ENCODE measurements at regions not wholly inside any gene's neighbourhood (a gene's known extent, or its start where the extent isn't known, plus 50 kb on each side); places are given as distances from the start of the nearest gene placed in this dataset.

DNA sequence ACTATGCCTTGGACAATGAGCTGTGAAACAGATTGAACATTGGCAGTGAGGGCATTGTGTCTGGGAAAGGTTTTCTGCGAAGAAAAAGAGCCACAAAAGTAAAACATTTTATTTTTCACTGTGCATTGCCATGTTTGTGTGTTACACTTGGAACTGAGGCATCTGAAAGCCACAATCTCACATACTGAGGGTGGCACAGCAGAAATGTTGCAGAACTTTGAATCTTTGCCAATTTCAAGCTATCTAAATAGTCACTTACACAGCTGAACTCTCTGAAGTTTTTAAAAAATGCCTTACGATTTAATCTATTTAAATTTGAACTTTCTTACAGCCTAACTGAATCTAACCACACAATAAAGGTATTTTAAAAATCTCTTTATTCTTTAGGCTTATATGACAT lies 154.1 kb upstream of the GRM7 start:
- H3K27ac Mint-ChIP-seq: no peak overlapping the region
- Histone ChIP-seq H3K4me2 (replicated peaks; ENCODE audit: extremely low read depth, low read length, poor library complexity, severe bottlenecking) (no peak overlapping the region), H4K20me1 (ENCODE audit: insufficient read depth, low read length) (no peaks in the 10 kb centered on the region), H2AFZ (ENCODE audit: insufficient read depth, low read depth, low read length, poor library complexity, severe bottlenecking) (no peak overlapping the region), H3K9me3 (replicated peaks in 1 of 2; ENCODE audit: control insufficient read depth in 1 of 2, insufficient read depth in 1 of 2, low read length in 2 of 2) (no peaks in the 10 kb centered on the region), H3K36me3 (replicated peaks in 1 of 2; ENCODE audit: control insufficient read depth in 1 of 2, insufficient read depth in 2 of 2, low read length in 2 of 2) (no peaks in the 10 kb centered on the region), H3K79me2 (ENCODE audit: insufficient read depth, low read length) (no peaks in the 10 kb centered on the region), H3K27ac (ENCODE audit: low read depth in 1 of 2, low read length in 2 of 2) (no peak overlapping the region), H3K27me3 (ENCODE audit: control insufficient read depth in 2 of 2, insufficient read depth in 2 of 2, low read length in 2 of 2) (no peaks in the 10 kb centered on the region), H3K4me3 (replicated peaks in 1 of 3; ENCODE audit: low read depth in 2 of 3, low read length in 3 of 3) (no peak overlapping the region), H3K4me1 (ENCODE audit: control insufficient read depth in 1 of 2, insufficient read depth in 2 of 2, low read length in 2 of 2) (no peaks in the 10 kb centered on the region), H3K9ac (ENCODE audit: insufficient read depth, low read length, poor library complexity, severe bottlenecking) (no peak overlapping the region)
- no peak for DNase-seq
- H3K27me3 Mint-ChIP-seq (ENCODE audit: low read depth in 3 of 3): no peaks in the 10 kb centered on the region
- H3K9me3 Mint-ChIP-seq: peaks cover 0 to 9% (median 4%) of the 10 kb centered on the region in 7 donors
- intact Hi-C loops (cut with micrococcal nuclease): no loop called here
- no peak overlapping the region for H3K4me3 Mint-ChIP-seq
- H3K4me1 Mint-ChIP-seq: no peaks in the 10 kb centered on the region
- WGBS (ENCODE audit: insufficient coverage): no CpG with 5 or more reads among the region's 2 CpGs
- H3K36me3 Mint-ChIP-seq: no peaks in the 10 kb centered on the region
- TF ChIP-seq, protein P1, sequence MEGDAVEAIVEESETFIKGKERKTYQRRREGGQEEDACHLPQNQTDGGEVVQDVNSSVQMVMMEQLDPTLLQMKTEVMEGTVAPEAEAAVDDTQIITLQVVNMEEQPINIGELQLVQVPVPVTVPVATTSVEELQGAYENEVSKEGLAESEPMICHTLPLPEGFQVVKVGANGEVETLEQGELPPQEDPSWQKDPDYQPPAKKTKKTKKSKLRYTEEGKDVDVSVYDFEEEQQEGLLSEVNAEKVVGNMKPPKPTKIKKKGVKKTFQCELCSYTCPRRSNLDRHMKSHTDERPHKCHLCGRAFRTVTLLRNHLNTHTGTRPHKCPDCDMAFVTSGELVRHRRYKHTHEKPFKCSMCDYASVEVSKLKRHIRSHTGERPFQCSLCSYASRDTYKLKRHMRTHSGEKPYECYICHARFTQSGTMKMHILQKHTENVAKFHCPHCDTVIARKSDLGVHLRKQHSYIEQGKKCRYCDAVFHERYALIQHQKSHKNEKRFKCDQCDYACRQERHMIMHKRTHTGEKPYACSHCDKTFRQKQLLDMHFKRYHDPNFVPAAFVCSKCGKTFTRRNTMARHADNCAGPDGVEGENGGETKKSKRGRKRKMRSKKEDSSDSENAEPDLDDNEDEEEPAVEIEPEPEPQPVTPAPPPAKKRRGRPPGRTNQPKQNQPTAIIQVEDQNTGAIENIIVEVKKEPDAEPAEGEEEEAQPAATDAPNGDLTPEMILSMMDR (IDR thresholded peaks at IDR 0.05): no peak

DNA sequence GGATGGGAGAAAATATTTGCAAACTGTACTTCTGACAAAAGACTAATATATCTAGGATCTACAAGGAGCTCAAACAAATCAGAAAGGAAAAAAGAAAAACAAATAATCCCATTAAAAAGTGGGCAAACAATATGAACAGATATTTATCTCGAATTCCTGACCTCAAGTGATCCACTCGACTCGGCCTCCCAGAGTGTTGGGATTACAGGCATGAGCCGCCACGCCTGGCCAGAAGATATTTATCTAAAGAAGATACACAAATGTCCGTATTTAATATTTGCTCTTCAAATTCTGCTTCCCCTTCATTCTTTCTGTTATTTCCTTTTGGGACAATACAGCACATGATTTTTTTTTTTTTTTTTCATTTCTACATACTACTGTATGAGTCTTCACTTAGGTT lies 151.7 kb upstream of the GRM7 start:
- H3K4me2 ChIP-seq (replicated peaks; ENCODE audit: extremely low read depth, low read length, poor library complexity, severe bottlenecking): no peak overlapping the region
- H2AFZ ChIP-seq (ENCODE audit: insufficient read depth, low read depth, low read length, poor library complexity, severe bottlenecking): no peak overlapping the region
- no peaks in the 10 kb centered on the region for H3K79me2 ChIP-seq (ENCODE audit: insufficient read depth, low read length)
- WGBS (ENCODE audit: insufficient coverage): 93% methylated on average over 4 of the region's 6 CpGs
- intact Hi-C loops (cut with micrococcal nuclease): no loop called here
- Mint-ChIP-seq H3K4me1 (no peaks in the 10 kb centered on the region), H3K9me3 (peaks cover 0 to 7% (median 2%) of the 10 kb centered on the region in 7 donors), H3K36me3 (no peaks in the 10 kb centered on the region), H3K27ac (no peak overlapping the region), H3K4me3 (no peak overlapping the region), H3K27me3 (ENCODE audit: low read depth in 3 of 3) (no peaks in the 10 kb centered on the region)
- H3K36me3 ChIP-seq (replicated peaks in 1 of 2; ENCODE audit: control insufficient read depth in 1 of 2, insufficient read depth in 2 of 2, low read length in 2 of 2): no peaks in the 10 kb centered on the region
- no peaks in the 10 kb centered on the region for H3K9me3 ChIP-seq (replicated peaks in 1 of 2; ENCODE audit: control insufficient read depth in 1 of 2, insufficient read depth in 1 of 2, low read length in 2 of 2)
- no peak overlapping the region for H3K9ac ChIP-seq (ENCODE audit: insufficient read depth, low read length, poor library complexity, severe bottlenecking)
- no peaks in the 10 kb centered on the region for H4K20me1 ChIP-seq (ENCODE audit: insufficient read depth, low read length)
- no peaks in the 10 kb centered on the region for H3K27me3 ChIP-seq (ENCODE audit: control insufficient read depth in 2 of 2, insufficient read depth in 2 of 2, low read length in 2 of 2)
- H3K4me1 ChIP-seq (ENCODE audit: control insufficient read depth in 1 of 2, insufficient read depth in 2 of 2, low read length in 2 of 2): no peaks in the 10 kb centered on the region
- H3K27ac ChIP-seq (ENCODE audit: low read depth in 1 of 2, low read length in 2 of 2): no peak overlapping the region
- no peak for DNase-seq
- TF ChIP-seq, protein P1 (IDR thresholded peaks at IDR 0.05): no peak
- H3K4me3 ChIP-seq (replicated peaks in 1 of 3; ENCODE audit: low read depth in 2 of 3, low read length in 3 of 3): no peak overlapping the region
